ENCODE measurements at regions not wholly inside any gene's neighbourhood (a gene's known extent, or its start where the extent isn't known, plus 50 kb on each side); places are given as distances from the start of the nearest gene placed in this dataset.
"Not testable (repeated sequence)": the region's sequence is repeated elsewhere in the genome, so short reads cannot be mapped to it uniquely, and the experiment has no call there.

- in situ Hi-C loops (cut with MboI; ENCODE audit: low sequenced_read_pairs, unreplicated experiment), result no loop called here
- DNase-seq (ENCODE audit: low spot score), result no peak
- no peak for TF ChIP-seq CTCF (IDR thresholded peaks at IDR 0.05; ENCODE audit: borderline replicate concordance, control extremely low read depth, extremely low read depth, insufficient read depth, missing control alignments)
These were observed 324.0 kb upstream of the SETBP1 start for GRCh38 chr18:44356566-44357157.

- DNase-seq (ENCODE audit: low spot score), result no peak
- no peak for TF ChIP-seq CTCF (IDR thresholded peaks at IDR 0.05; ENCODE audit: borderline replicate concordance, control extremely low read depth, extremely low read depth, insufficient read depth, missing control alignments)
- in situ Hi-C loops (cut with MboI; ENCODE audit: low sequenced_read_pairs, unreplicated experiment), result no loop called here
These were observed 322.3 kb upstream of the SETBP1 start for GRCh38 chr18:44358402-44358801.

- DNase-seq (ENCODE audit: low spot score); in situ Hi-C loops (cut with MboI; ENCODE audit: low sequenced_read_pairs, unreplicated experiment): not testable (repeated sequence)
These were observed 320.9 kb upstream of the SETBP1 start for GRCh38 chr18:44359741-44360140.

GRCh38 chr18:44362213-44362612 lies 318.5 kb upstream of the SETBP1 start:
- DNase-seq (ENCODE audit: low spot score); in situ Hi-C loops (cut with MboI; ENCODE audit: low sequenced_read_pairs, unreplicated experiment): not testable (repeated sequence)

GRCh38 chr18:44370861-44371260 lies 309.8 kb upstream of the SETBP1 start:
- in situ Hi-C loops (cut with MboI; ENCODE audit: low sequenced_read_pairs, unreplicated experiment), result no loop called here
- no peak for DNase-seq (ENCODE audit: low spot score)
- TF ChIP-seq CTCF (IDR thresholded peaks at IDR 0.05; ENCODE audit: borderline replicate concordance, control extremely low read depth, extremely low read depth, insufficient read depth, missing control alignments), result no peak

GRCh38 chr18:44374966-44375365 lies 305.7 kb upstream of the SETBP1 start:
- in situ Hi-C loops (cut with MboI; ENCODE audit: low sequenced_read_pairs, unreplicated experiment), result no loop called here
- TF ChIP-seq CTCF (IDR thresholded peaks at IDR 0.05; ENCODE audit: borderline replicate concordance, control extremely low read depth, extremely low read depth, insufficient read depth, missing control alignments), result no peak
- no peak for DNase-seq (ENCODE audit: low spot score)

GRCh38 chr18:44386401-44386800 lies 294.3 kb upstream of the SETBP1 start:
- no peak for TF ChIP-seq CTCF (IDR thresholded peaks at IDR 0.05; ENCODE audit: borderline replicate concordance, control extremely low read depth, extremely low read depth, insufficient read depth, missing control alignments)
- no peak for DNase-seq (ENCODE audit: low spot score)
- in situ Hi-C loops (cut with MboI; ENCODE audit: low sequenced_read_pairs, unreplicated experiment), result no loop called here

- DNase-seq (ENCODE audit: low spot score), result no peak
- TF ChIP-seq CTCF (IDR thresholded peaks at IDR 0.05; ENCODE audit: borderline replicate concordance, control extremely low read depth, extremely low read depth, insufficient read depth, missing control alignments), result no peak
- in situ Hi-C loops (cut with MboI; ENCODE audit: low sequenced_read_pairs, unreplicated experiment), result no loop called here
These were observed 292.4 kb upstream of the SETBP1 start for GRCh38 chr18:44388329-44388728.
